Activated T-helper 2 cell treated with anti-CD3 and anti-CD28 coated beads, Interferon-gamma antibody, Interleukin-2, Interleukin-4, amounts not matched to agents 10 μg/mL and 5 μg/mL and 100 μg/mL, durations not matched to agents 14 hours and 24 hours and 36 hours (primary cell): ENCODE measurements at regions not wholly inside any gene's neighbourhood (a gene's known extent, or its start where the extent isn't known, plus 50 kb on each side); places are given as distances from the start of the nearest gene placed in this dataset.

ENCODE experiments used
- DNase-seq: peaks from one replicate; pipeline ENCODE4 v3.0.0; 2021; ENCODE audit warnings: low spot score
- H3K27ac Mint-ChIP-seq: one replicate; pipeline ENCODE4 v1.8.0; 2021; ENCODE audit warnings: mixed read lengths
- H3K27me3 Mint-ChIP-seq: one replicate; pipeline ENCODE4 v1.8.0; 2021; ENCODE audit warnings: low read depth, mixed read lengths
- H3K36me3 Mint-ChIP-seq: one replicate; pipeline ENCODE4 v1.8.0; 2021; ENCODE audit warnings: low read depth, mixed read lengths
- H3K4me1 Mint-ChIP-seq: one replicate; pipeline ENCODE4 v1.8.0; 2021; ENCODE audit warnings: low read depth, mixed read lengths
- H3K4me3 Mint-ChIP-seq: one replicate; pipeline ENCODE4 v1.8.0; 2021; ENCODE audit warnings: low read depth, mild to moderate bottlenecking, moderate library complexity, mixed read lengths
- H3K9me3 Mint-ChIP-seq: one replicate; pipeline ENCODE4 v1.8.0; 2021; ENCODE audit warnings: mixed read lengths
- intact Hi-C: fragments of 100-400 bp; cut with micrococcal nuclease; formaldehyde crosslinking; loops from one replicate; pipeline ENCODE4 v1.15.1; 2023

DNA sequence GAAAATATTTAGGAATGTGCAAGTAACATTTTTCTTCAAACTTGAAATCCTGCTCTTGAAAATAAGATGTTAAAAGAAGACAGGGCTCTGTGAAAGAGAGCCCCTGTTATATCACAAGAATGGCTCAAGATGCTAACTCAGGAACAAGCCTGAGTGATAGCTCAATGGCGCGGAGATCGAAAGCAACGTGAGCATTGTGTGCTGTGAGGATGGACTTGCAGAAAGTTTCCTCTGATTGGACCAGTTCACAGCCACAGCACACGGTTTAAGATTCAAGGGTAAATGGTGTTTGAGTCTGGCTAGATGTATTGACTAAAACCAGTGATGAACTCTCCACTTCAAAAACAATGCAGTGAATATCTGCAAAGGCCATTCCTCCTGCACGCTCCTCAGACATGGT lies 2387.0 kb downstream of the MAT2B start:
- Mint-ChIP-seq H3K4me1 (no peaks in the 10 kb centered on the region), H3K4me3 (no peak overlapping the region), H3K9me3 (peaks cover 37% of the 10 kb centered on the region), H3K27ac (no peak overlapping the region), H3K27me3 (no peaks in the 10 kb centered on the region), H3K36me3 (no peaks in the 10 kb centered on the region)
- intact Hi-C loops = no loop called here
- no peak for DNase-seq

DNA sequence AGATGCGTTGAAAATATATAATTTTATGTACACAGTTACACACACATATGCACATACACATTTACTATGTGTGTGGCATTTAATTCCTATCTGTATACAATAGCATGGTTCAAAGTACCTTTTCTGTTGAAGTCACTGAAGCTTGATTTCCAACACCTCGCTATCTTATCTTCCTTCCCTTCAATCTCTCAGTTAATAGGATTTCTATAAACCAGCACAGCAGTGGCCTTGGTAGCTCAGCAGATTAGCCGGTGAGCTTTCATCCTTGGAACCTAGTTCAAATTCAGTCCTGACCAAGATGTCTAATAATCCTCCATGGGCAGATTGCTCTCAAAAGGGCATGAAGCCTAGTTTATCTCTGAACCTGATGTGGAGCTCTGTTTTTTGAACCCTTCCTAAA lies 2389.5 kb downstream of the MAT2B start:
- no peaks in the 10 kb centered on the region for H3K36me3 Mint-ChIP-seq
- no peak overlapping the region for H3K4me3 Mint-ChIP-seq
- peaks cover 35% of the 10 kb centered on the region for H3K9me3 Mint-ChIP-seq
- H3K27me3 Mint-ChIP-seq = no peaks in the 10 kb centered on the region
- H3K27ac Mint-ChIP-seq = no peak overlapping the region
- no peaks in the 10 kb centered on the region for H3K4me1 Mint-ChIP-seq
- no peak for DNase-seq
- intact Hi-C loops = no loop called here

DNA sequence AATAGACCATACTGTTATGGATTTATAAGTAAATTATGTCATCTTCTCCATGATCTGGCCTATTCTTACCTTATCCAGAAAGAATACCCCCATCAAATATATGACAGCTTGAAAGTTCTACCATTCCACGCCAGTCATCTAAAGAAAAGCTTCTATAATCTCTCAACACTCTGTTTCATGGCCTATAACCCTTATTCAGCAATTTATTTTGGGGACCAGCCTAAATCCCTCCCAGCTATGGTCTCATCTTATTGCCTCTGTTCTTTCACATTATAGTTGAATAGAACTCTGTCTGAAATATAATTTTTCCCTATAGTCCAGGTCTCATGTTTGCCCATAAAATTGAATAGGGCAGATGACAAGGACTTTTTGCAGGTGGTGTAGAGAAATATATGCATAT lies 2387.6 kb upstream of the WWC1 start:
- no peaks in the 10 kb centered on the region for H3K36me3 Mint-ChIP-seq
- no peak for DNase-seq
- intact Hi-C loops = no loop called here
- H3K4me1 Mint-ChIP-seq = no peaks in the 10 kb centered on the region
- H3K4me3 Mint-ChIP-seq = no peak overlapping the region
- peaks cover 41% of the 10 kb centered on the region for H3K9me3 Mint-ChIP-seq
- H3K27me3 Mint-ChIP-seq = no peaks in the 10 kb centered on the region
- no peak overlapping the region for H3K27ac Mint-ChIP-seq

DNA sequence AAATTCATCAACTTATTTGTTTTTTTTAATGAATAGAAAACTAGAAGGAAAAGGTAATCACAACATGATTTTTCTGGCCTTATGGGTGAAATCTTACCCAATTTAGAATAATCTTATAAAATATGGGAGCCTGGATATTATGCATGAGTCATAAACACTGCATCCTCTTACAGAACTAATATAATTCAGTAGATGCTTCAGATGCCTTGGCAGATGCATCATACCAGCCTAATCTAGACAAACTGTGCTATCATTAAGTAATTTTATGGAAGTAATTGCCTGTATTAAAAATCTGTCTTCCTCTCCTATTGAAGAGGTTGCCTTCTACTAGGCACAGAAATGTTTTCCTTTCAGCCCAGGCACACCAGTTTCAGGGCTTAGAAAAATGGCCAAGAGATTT lies 2384.6 kb upstream of the WWC1 start:
- no peaks in the 10 kb centered on the region for H3K4me1 Mint-ChIP-seq
- H3K4me3 Mint-ChIP-seq = no peak overlapping the region
- intact Hi-C loops = no loop called here
- H3K9me3 Mint-ChIP-seq = peaks cover 40% of the 10 kb centered on the region
- no peak for DNase-seq
- H3K27ac Mint-ChIP-seq = no peak overlapping the region
- no peaks in the 10 kb centered on the region for H3K36me3 Mint-ChIP-seq
- no peaks in the 10 kb centered on the region for H3K27me3 Mint-ChIP-seq

DNA sequence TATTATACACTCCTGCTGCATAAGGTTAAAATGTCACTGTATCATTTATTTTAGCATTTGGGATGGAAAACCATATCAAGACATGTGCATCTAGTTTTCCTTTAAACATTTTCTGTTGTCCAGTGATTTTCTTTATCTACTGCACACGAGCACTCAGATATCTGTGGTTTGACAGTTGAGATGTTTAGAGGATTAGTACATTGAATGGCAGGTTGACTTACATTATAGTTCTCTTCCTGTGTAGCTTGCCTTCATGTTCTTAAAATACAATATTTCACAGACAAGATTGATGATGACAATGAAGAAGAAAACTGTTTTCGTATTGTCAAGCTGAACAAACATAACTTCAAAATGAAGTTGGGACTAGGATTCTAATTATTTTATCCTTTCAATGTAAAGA lies 2378.4 kb upstream of the WWC1 start:
- no peak for DNase-seq
- Mint-ChIP-seq H3K4me1 (no peaks in the 10 kb centered on the region), H3K27me3 (no peaks in the 10 kb centered on the region), H3K9me3 (peaks cover 19% of the 10 kb centered on the region), H3K4me3 (no peak overlapping the region), H3K36me3 (no peaks in the 10 kb centered on the region), H3K27ac (no peak overlapping the region)
- intact Hi-C loops = no loop called here

DNA sequence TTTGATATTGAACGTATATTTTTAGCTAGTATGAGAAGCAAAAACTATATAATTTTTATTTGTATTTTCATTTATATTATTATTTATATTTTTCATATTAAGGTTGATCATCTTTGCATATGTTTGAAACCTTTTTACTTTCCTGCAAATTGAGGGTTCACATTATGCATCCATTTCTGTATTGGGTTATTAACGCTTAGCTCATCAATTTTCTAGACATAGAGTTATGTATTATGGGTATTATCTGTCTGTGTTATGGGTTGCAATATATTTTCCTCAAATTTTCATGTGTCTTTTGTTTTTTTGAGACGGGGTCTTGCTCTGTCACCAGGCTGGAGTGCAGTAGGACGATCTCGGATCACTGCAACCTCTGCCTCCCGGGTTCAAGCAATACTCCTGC lies 2377.0 kb upstream of the WWC1 start:
- Mint-ChIP-seq H3K27ac (no peak overlapping the region), H3K36me3 (no peaks in the 10 kb centered on the region), H3K9me3 (peaks cover 18% of the 10 kb centered on the region), H3K4me1 (no peaks in the 10 kb centered on the region), H3K4me3 (no peak overlapping the region), H3K27me3 (no peaks in the 10 kb centered on the region)
- intact Hi-C loops = no loop called here
- DNase-seq = no peak

DNA sequence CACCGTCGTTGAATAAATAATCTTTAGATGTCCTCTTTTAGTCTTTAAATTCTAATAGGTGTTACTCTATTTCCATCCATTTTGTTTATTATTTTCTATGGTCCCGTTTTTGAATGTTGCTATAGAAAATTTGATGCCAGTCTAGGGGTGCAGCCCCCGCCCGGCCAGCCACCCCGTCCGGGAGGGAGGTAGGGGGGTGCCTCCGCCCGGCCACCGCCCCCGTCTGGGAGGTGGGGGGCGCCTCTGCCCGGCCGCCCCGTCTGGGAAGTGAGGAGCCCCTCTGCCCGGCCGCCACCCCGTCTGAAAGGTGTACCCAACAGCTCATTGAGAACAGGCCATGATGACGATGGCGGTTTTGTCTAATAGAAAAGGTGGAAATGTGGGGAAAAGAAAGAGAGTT lies 2372.2 kb upstream of the WWC1 start:
- DNase-seq = no peak
- Mint-ChIP-seq H3K4me1 (no peaks in the 10 kb centered on the region), H3K27ac (no peak overlapping the region), H3K4me3 (no peak overlapping the region), H3K27me3 (no peaks in the 10 kb centered on the region), H3K9me3 (peaks cover 29% of the 10 kb centered on the region), H3K36me3 (no peaks in the 10 kb centered on the region)
- intact Hi-C loops = no loop called here

DNA sequence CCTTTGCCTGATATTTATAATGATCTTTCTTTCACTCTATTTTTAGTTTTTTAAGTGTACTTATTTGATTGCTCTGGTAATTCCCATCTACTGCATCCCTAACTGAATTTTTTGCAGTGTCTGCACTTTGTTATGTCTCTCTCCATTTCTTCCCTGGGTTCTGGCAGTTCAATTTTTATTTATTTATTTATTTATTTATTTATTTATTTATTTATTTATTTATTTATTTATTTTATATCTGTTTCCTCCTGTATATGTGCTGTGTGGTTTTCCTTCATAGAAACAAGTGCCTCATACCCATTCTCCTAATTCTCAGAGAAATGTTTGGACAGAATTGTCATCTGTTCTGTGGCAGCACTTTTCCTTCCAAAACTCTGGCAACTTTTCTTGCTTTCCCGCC lies 2370.8 kb upstream of the WWC1 start:
- H3K36me3 Mint-ChIP-seq = no peaks in the 10 kb centered on the region
- DNase-seq = no peak
- H3K4me3 Mint-ChIP-seq = no peak overlapping the region
- no peaks in the 10 kb centered on the region for H3K4me1 Mint-ChIP-seq
- intact Hi-C loops = no loop called here
- peaks cover 34% of the 10 kb centered on the region for H3K9me3 Mint-ChIP-seq
- no peak overlapping the region for H3K27ac Mint-ChIP-seq
- H3K27me3 Mint-ChIP-seq = no peaks in the 10 kb centered on the region

DNA sequence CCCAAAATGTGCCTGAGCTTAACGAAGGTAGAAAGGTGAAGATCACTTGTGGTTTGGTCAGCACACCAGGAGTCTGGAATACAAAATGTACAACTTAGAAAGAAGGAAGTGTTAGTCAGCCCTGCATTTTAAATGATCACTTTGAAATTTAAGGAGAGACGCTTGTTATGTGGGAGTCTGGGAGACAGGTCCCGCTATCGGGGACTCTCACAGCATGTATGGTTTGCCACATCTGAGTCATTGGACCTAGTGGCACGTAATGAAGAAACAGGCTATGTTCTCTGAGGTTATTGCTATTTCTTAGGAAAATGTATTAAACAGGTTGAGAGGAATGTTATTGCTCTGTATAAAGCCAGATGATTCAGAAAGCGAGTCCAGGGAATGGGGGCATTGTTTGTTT lies 2362.5 kb upstream of the WWC1 start:
- no peaks in the 10 kb centered on the region for H3K36me3 Mint-ChIP-seq
- DNase-seq = no peak
- no peak overlapping the region for H3K27ac Mint-ChIP-seq
- H3K4me1 Mint-ChIP-seq = no peaks in the 10 kb centered on the region
- intact Hi-C loops = no loop called here
- no peaks in the 10 kb centered on the region for H3K27me3 Mint-ChIP-seq
- H3K4me3 Mint-ChIP-seq = no peak overlapping the region
- peaks cover 47% of the 10 kb centered on the region for H3K9me3 Mint-ChIP-seq

DNA sequence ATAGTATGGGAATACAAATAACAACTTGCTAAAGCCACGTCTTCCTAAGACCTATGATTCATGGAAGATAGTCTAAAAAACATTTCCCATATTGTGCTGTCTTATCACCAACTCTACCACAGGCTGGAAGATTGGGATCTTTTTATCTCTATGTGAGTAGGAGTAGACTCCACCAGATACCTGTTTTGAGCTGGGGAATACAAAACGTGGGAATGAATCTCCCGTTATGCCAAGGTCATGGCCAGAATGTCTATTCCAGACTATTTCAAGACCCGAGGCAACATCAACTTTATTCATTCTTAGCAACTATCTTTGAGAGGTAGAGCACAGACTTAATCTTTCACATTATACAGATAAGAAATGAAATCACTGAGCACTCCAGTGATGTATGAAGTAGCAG lies 2350.9 kb upstream of the WWC1 start:
- Mint-ChIP-seq H3K27ac (no peak overlapping the region), H3K4me1 (no peaks in the 10 kb centered on the region), H3K36me3 (no peaks in the 10 kb centered on the region), H3K4me3 (no peak overlapping the region), H3K9me3 (peaks cover 28% of the 10 kb centered on the region), H3K27me3 (no peaks in the 10 kb centered on the region)
- DNase-seq = no peak
- intact Hi-C loops = no loop called here

DNA sequence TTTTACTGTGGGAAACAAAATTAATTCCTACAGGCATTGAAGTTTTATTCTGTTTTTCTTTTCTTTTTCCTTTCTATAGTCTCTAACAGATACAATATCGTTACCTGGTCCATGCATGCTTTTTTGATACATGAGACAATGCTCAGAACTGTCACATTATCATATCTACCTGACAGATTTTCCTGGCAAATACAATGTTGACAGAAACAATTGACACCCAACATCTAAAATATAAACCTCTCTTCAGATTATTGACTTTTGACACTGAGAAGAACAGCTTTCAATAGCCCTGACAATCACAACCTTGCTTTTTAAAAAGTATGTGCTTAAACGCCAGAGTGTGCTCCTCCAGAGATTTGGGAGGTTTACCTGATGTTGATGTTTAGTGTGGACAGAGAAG lies 2334.6 kb upstream of the WWC1 start:
- Mint-ChIP-seq H3K27me3 (no peaks in the 10 kb centered on the region), H3K9me3 (peaks cover 32% of the 10 kb centered on the region), H3K4me3 (no peak overlapping the region), H3K27ac (no peak overlapping the region), H3K4me1 (no peaks in the 10 kb centered on the region), H3K36me3 (no peaks in the 10 kb centered on the region)
- DNase-seq = no peak
- intact Hi-C loops = no loop called here

DNA sequence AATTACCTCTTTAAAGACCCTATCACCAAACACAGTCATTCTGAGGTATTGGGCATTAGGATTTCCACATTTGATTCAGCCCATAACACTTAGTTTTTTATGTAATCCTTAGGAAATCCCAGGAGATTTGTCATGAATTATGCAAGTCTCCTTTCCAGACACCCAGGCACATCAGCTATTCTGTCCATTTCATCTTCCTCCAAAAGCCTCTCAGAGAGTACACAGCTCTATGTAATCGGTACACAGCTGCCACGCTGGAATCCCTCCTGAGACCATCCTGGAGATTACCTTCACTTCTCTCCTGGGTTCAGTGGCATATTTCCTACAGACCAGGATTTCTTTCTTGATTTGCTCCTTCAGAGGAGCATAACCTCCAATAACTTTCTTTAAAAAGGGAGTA lies 2309.8 kb upstream of the WWC1 start:
- DNase-seq = no peak
- Mint-ChIP-seq H3K27ac (no peak overlapping the region), H3K9me3 (peaks cover 24% of the 10 kb centered on the region), H3K4me3 (no peak overlapping the region), H3K27me3 (no peaks in the 10 kb centered on the region), H3K36me3 (no peaks in the 10 kb centered on the region), H3K4me1 (no peaks in the 10 kb centered on the region)
- intact Hi-C loops = no loop called here

DNA sequence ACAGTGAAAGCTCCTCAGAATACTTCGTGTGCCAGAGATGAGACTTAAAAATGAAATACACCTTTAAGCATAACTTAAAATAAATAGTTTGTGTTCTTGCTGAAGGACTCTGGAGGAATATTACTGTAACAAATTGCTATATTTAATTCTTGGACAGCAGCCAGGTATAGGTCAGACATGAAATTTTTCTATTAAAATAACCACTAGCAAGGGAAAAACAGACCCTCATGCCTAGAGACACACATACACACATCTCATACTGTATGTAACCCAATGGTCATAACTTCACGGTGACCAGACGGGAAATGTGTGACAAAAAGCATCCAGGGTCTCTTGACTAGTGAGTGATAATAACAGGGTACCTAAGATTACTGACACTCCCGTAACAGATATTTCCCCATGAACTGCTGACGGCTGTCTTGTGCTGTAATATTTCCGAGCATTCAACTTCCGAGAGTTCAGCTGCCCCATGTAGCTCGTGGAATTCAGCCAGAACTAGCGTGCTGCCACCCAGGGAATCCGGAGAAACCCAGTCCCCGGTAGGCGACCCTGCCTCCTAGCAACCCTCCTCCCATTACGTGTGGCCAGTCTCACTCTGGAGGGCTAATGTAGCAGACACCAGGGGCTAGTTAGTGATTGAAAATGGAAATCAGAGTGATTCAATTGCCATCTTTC lies 2295.1 kb upstream of the WWC1 start:
- H3K4me3 Mint-ChIP-seq = no peak overlapping the region
- intact Hi-C loops = no loop called here
- H3K27me3 Mint-ChIP-seq = no peaks in the 10 kb centered on the region
- H3K9me3 Mint-ChIP-seq = peaks cover 37% of the 10 kb centered on the region
- H3K4me1 Mint-ChIP-seq = no peaks in the 10 kb centered on the region
- no peaks in the 10 kb centered on the region for H3K36me3 Mint-ChIP-seq
- no peak for DNase-seq
- H3K27ac Mint-ChIP-seq = no peak overlapping the region

DNA sequence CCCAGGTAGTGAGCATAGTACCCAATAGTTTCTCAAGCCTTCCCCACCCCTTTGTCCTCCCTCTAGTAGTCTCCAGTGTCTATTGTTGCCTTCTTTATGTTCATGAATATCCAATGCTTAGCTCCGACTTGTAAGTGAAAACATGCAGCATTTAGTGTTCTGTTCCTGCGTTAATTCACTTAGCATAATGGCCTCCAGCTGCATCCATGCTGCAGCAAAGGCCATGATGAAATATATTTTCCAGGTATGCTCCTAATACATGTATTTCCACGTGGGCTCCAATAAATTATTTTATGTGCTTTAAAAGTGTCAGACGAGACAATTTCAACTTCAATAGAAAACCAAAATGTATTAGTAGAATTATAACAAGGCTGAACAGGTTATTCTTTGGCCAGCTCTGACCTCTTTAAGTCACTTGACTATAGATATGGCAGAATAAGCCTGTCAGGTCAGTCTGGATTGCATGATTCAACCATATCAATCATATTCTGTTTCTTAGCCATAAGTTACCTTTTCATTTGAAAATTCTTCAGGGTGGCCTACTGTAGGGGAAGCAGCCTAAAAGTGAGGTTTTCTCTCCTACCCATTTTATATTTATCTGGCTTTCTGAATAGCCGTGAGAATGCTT lies 2291.6 kb upstream of the WWC1 start:
- no peaks in the 10 kb centered on the region for H3K36me3 Mint-ChIP-seq
- H3K9me3 Mint-ChIP-seq = peaks cover 36% of the 10 kb centered on the region
- H3K4me1 Mint-ChIP-seq = no peaks in the 10 kb centered on the region
- no peaks in the 10 kb centered on the region for H3K27me3 Mint-ChIP-seq
- intact Hi-C loops = no loop called here
- H3K4me3 Mint-ChIP-seq = no peak overlapping the region
- no peak overlapping the region for H3K27ac Mint-ChIP-seq
- no peak for DNase-seq
